Inferior parietal cortex (tissue), 1 donor: ENCODE measurements at regions not wholly inside any gene's neighbourhood (a gene's known extent, or its start where the extent isn't known, plus 50 kb on each side); places are given as distances from the start of the nearest gene placed in this dataset.

Experiments used
- DNase-seq: peaks from one replicate; pipeline ENCODE4 v3.0.0-alpha.2; 2016; ENCODE audit errors: extremely low spot score

GRCh38 chr2:66960161-66960560 lies 437.0 kb upstream of the ETAA1 start:
- no peak for DNase-seq

GRCh38 chr2:66962716-66963115 lies 434.4 kb upstream of the ETAA1 start:
- DNase-seq: no peak

- DNase-seq: no peak
Observed at GRCh38 chr2:66966631-66967030, 430.5 kb upstream of the ETAA1 start.

GRCh38 chr2:66968946-66969345 lies 428.2 kb upstream of the ETAA1 start:
- DNase-seq: no peak

GRCh38 chr2:66981074-66981473 lies 416.1 kb upstream of the ETAA1 start:
- DNase-seq: no peak

- DNase-seq: no peak
Observed at GRCh38 chr2:66982766-66983165, 414.4 kb upstream of the ETAA1 start.

- no peak for DNase-seq
Observed at GRCh38 chr2:66984864-66985263, 412.3 kb upstream of the ETAA1 start.

- no peak for DNase-seq
Observed at GRCh38 chr2:66985906-66986305, 411.2 kb upstream of the ETAA1 start.

GRCh38 chr2:66987733-66988132 lies 409.4 kb upstream of the ETAA1 start:
- DNase-seq: no peak

- DNase-seq: no peak
Observed at GRCh38 chr2:66994654-66995053, 402.5 kb upstream of the ETAA1 start.

- no peak for DNase-seq
Observed at GRCh38 chr2:66995636-66996035, 401.5 kb upstream of the ETAA1 start.

- no peak for DNase-seq
Observed at GRCh38 chr2:67002618-67003371, 394.3 kb upstream of the ETAA1 start.

- no peak for DNase-seq
Observed at GRCh38 chr2:67006373-67006960, 390.7 kb upstream of the ETAA1 start.

GRCh38 chr2:67008155-67008554 lies 389.0 kb upstream of the ETAA1 start:
- DNase-seq: no peak

- no peak for DNase-seq
Observed at GRCh38 chr2:67012165-67012564, 385.0 kb upstream of the ETAA1 start.

GRCh38 chr2:67013821-67014220 lies 383.3 kb upstream of the ETAA1 start:
- no peak for DNase-seq

GRCh38 chr2:67015681-67016080 lies 381.5 kb upstream of the ETAA1 start:
- no peak for DNase-seq

GRCh38 chr2:67018301-67018700 lies 378.8 kb upstream of the ETAA1 start:
- DNase-seq: no peak

GRCh38 chr2:67032076-67032475 lies 365.1 kb upstream of the ETAA1 start:
- no peak for DNase-seq

- no peak for DNase-seq
Observed at GRCh38 chr2:67036444-67036843, 360.7 kb upstream of the ETAA1 start.

- DNase-seq: no peak
Observed at GRCh38 chr2:67037655-67038054, 359.5 kb upstream of the ETAA1 start.

GRCh38 chr2:67038195-67038594 lies 358.9 kb upstream of the ETAA1 start:
- no peak for DNase-seq

GRCh38 chr2:67039058-67039457 lies 358.1 kb upstream of the ETAA1 start:
- no peak for DNase-seq
